Lower lobe of right lung (tissue), 2 donors: ENCODE measurements at regions not wholly inside any gene's neighbourhood (a gene's known extent, or its start where the extent isn't known, plus 50 kb on each side); places are given as distances from the start of the nearest gene placed in this dataset.

Experiments
- ATAC-seq, 2 donors: fragments of 200-7000 bp; cut with Tn5 transposase; one replicate each; pipeline ENCODE4 v1.9.1; 2020 to 2022; ENCODE audit warnings: mild to moderate bottlenecking in 2 of 2, moderate library complexity in 2 of 2
- DNase-seq: peaks from one replicate; pipeline ENCODE4 v3.0.0-alpha.2; 2020
- H3K27ac ChIP-seq: fragments of 200-600 bp; one replicate; pipeline ENCODE4 v1.8.0; 2022
- H3K27me3 ChIP-seq: fragments of 200-600 bp; one replicate; pipeline ENCODE4 v1.8.0; 2022; ENCODE audit warnings: low read depth
- H3K36me3 ChIP-seq: fragments of 200-600 bp; one replicate; pipeline ENCODE4 v1.8.0; 2022; ENCODE audit warnings: mild to moderate bottlenecking
- H3K4me1 ChIP-seq: fragments of 200-600 bp; one replicate; pipeline ENCODE4 v1.8.0; 2022
- H3K4me3 ChIP-seq: fragments of 200-600 bp; one replicate; pipeline ENCODE4 v1.8.0; 2022; ENCODE audit warnings: mild to moderate bottlenecking
- H3K9me3 ChIP-seq: fragments of 200-600 bp; one replicate; pipeline ENCODE4 v1.8.0; 2022
- CTCF ChIP-seq: fragments of 200-600 bp; IDR thresholded peaks from one replicate; pipeline ENCODE4 v1.8.0; 2022; ENCODE audit warnings: antibody characterized with exemption, mild to moderate bottlenecking
- intact Hi-C: fragments of 100-400 bp; cut with DNase I; formaldehyde crosslinking; loops from one replicate; pipeline ENCODE4 v1.11.0; 2022
- donor health status: DM: no; HTN: yes; CAD: no; lungs with severe emphysema.

GRCh38 chr5:56550227-56550626 is 265.1 kb upstream of the MAP3K1 start:
- intact Hi-C loops, result no loop called here
- H3K27me3 ChIP-seq, result no peaks in the 10 kb centered on the region
- H3K4me3 ChIP-seq, result no peak overlapping the region
- peaks cover 15% of the 10 kb centered on the region for H3K4me1 ChIP-seq
- ATAC-seq, result no peak
- H3K36me3 ChIP-seq, result no peaks in the 10 kb centered on the region
- TF ChIP-seq CTCF, result no peak
- no peak overlapping the region for H3K27ac ChIP-seq
- DNase-seq, result no peak
- H3K9me3 ChIP-seq, result no peaks in the 10 kb centered on the region

GRCh38 chr5:56549096-56549886 is 266.1 kb upstream of the MAP3K1 start:
- no peak overlapping the region for H3K4me3 ChIP-seq
- no peak for TF ChIP-seq CTCF
- no peaks in the 10 kb centered on the region for H3K27me3 ChIP-seq
- H3K27ac ChIP-seq, result no peak overlapping the region
- intact Hi-C loops, result no loop called here
- no peaks in the 10 kb centered on the region for H3K9me3 ChIP-seq
- ATAC-seq (no peak), DNase-seq (no peak)
- H3K4me1 ChIP-seq, result peaks cover 15% of the 10 kb centered on the region
- H3K36me3 ChIP-seq, result no peaks in the 10 kb centered on the region

- Histone ChIP-seq H3K4me1 (peaks cover 11% of the 10 kb centered on the region), H3K27me3 (no peaks in the 10 kb centered on the region), H3K4me3 (no peak overlapping the region), H3K36me3 (no peaks in the 10 kb centered on the region), H3K9me3 (no peaks in the 10 kb centered on the region), H3K27ac (no peak overlapping the region)
- TF ChIP-seq CTCF, result no peak
- intact Hi-C loops, result no loop called here
- peak; percentile 70 for DNase-seq
- peak; percentile 68 to 75 for ATAC-seq
Observed at GRCh38 chr5:56545016-56545415, 270.3 kb upstream of the MAP3K1 start.

GRCh38 chr5:56543441-56544388 is 271.6 kb upstream of the MAP3K1 start:
- DNase-seq (no peak), ATAC-seq (no peak)
- no peaks in the 10 kb centered on the region for H3K4me1 ChIP-seq
- H3K9me3 ChIP-seq, result no peaks in the 10 kb centered on the region
- H3K27me3 ChIP-seq, result no peaks in the 10 kb centered on the region
- H3K27ac ChIP-seq, result no peak overlapping the region
- no peak overlapping the region for H3K4me3 ChIP-seq
- TF ChIP-seq CTCF, result no peak
- H3K36me3 ChIP-seq, result no peaks in the 10 kb centered on the region
- intact Hi-C loops, result no loop called here

- no peaks in the 10 kb centered on the region for H3K36me3 ChIP-seq
- no peaks in the 10 kb centered on the region for H3K27me3 ChIP-seq
- no peaks in the 10 kb centered on the region for H3K4me1 ChIP-seq
- no peak overlapping the region for H3K27ac ChIP-seq
- no peak overlapping the region for H3K4me3 ChIP-seq
- no peak for ATAC-seq
- H3K9me3 ChIP-seq, result no peaks in the 10 kb centered on the region
- TF ChIP-seq CTCF, result no peak
- intact Hi-C loops, result no loop called here
- DNase-seq, result no peak
Observed at GRCh38 chr5:56540266-56540665, 275.1 kb upstream of the MAP3K1 start.
